Ovary (tissue), 3 donors: ENCODE measurements at regions not wholly inside any gene's neighbourhood (a gene's known extent, or its start where the extent isn't known, plus 50 kb on each side); places are given as distances from the start of the nearest gene placed in this dataset.

Source experiments
- CTCF ChIP-seq, 3 donors: fragments of 450-650 bp in 2 of 3; fragments of 200-600 bp in 1 of 3; IDR thresholded peaks; one replicate each; pipeline versions ENCODE4 v1.5.1 to v1.8.0; 2016 to 2022; ENCODE audit warnings: antibody characterized with exemption in 3 of 3, mild to moderate bottlenecking in 1 of 3
- POLR2A ChIP-seq: fragments of 450-650 bp; IDR thresholded peaks from one replicate; pipeline ENCODE4 v1.6.1; 2017; ENCODE audit warnings: antibody characterized with exemption, mild to moderate bottlenecking, moderate library complexity
- donor health status: DM: no; HTN: no; CAD: no.

- TF ChIP-seq CTCF (IDR thresholded peaks at IDR 0.05) (no peak), POLR2A (no peak)
These were observed 1568.4 kb upstream of the TENM3 start for GRCh38 chr4:180674619-180675358.
